Loucy (cell line): ENCODE measurements at regions not wholly inside any gene's neighbourhood (a gene's known extent, or its start where the extent isn't known, plus 50 kb on each side); places are given as distances from the start of the nearest gene placed in this dataset.
"Not testable (repeated sequence)": the region's sequence is repeated elsewhere in the genome, so short reads cannot be mapped to it uniquely, and the experiment has no call there.

Experiments
- H2AFZ ChIP-seq: fragments of 200-600 bp; sonication (generic); 2 replicates; pipeline ENCODE4 v1.6.0; 2016; ENCODE audit warnings: antibody characterized with exemption, mild to moderate bottlenecking, low read length, moderate library complexity
- H3F3A ChIP-seq: fragments of 200-600 bp; 2 replicates; pipeline ENCODE4 v1.6.0; 2016; ENCODE audit warnings: antibody characterized with exemption, low read depth, mild to moderate bottlenecking
- H3K27me3 ChIP-seq: fragments of 200-600 bp; sonication (generic); 2 replicates; pipeline ENCODE4 v1.6.1; 2014; ENCODE audit warnings: low read length, mild to moderate bottlenecking; ENCODE audit not compliant: insufficient read depth, poor library complexity, severe bottlenecking
- H3K36me3 ChIP-seq: fragments of 200-600 bp; sonication (generic); 2 replicates; pipeline ENCODE4 v1.6.1; 2016; ENCODE audit warnings: low read length; ENCODE audit not compliant: insufficient read depth
- H3K4me1 ChIP-seq: fragments of 200-600 bp; sonication (generic); 2 replicates; pipeline ENCODE4 v1.5.1; 2014; ENCODE audit warnings: low read length, mild to moderate bottlenecking; ENCODE audit not compliant: insufficient read depth, poor library complexity, severe bottlenecking
- H3K4me2 ChIP-seq: fragments of 200-600 bp; sonication (generic); 2 replicates; pipeline ENCODE4 v1.6.0; 2014; ENCODE audit warnings: antibody characterized with exemption, low read length, low read depth, mild to moderate bottlenecking; ENCODE audit not compliant: poor library complexity, severe bottlenecking
- H3K4me3 ChIP-seq: fragments of 200-600 bp; sonication (generic); 2 replicates; pipeline ENCODE4 v1.5.1; 2014; ENCODE audit warnings: low read length, mild to moderate bottlenecking, mixed read lengths; ENCODE audit not compliant: poor library complexity, severe bottlenecking
- H3K79me2 ChIP-seq: fragments of 200-600 bp; sonication (generic); 2 replicates; pipeline ENCODE4 v1.6.1; 2014; ENCODE audit warnings: low read length; ENCODE audit not compliant: insufficient read depth
- H3K9ac ChIP-seq: fragments of 200-600 bp; sonication (generic); 2 replicates; pipeline ENCODE4 v1.6.0; 2014; ENCODE audit warnings: mild to moderate bottlenecking, low read depth, low read length, moderate library complexity; ENCODE audit not compliant: poor library complexity, severe bottlenecking
- H3K9me2 ChIP-seq: fragments of 200-600 bp; sonication (generic); replicated peaks from 2 replicates; pipeline ENCODE4 v1.6.1; 2016; ENCODE audit warnings: low read depth, low read length, mixed read lengths
- H3K9me3 ChIP-seq: fragments of 200-600 bp; sonication (generic); 2 replicates; pipeline ENCODE4 v1.6.1; 2014; ENCODE audit warnings: mild to moderate bottlenecking, antibody characterized with exemption, low read length, low read depth; ENCODE audit not compliant: insufficient read depth
- H4K20me1 ChIP-seq: fragments of 200-600 bp; sonication (generic); 2 replicates; pipeline ENCODE4 v1.6.0; 2014; ENCODE audit warnings: antibody characterized with exemption, low read length, mild to moderate bottlenecking; ENCODE audit not compliant: insufficient read depth, poor library complexity, severe bottlenecking
- EZH2phosphoT487 ChIP-seq: fragments of 200-600 bp; IDR thresholded peaks from 2 replicates; pipeline ENCODE4 v1.6.1; 2018; ENCODE audit warnings: antibody characterized with exemption, mild to moderate bottlenecking, moderate library complexity, borderline replicate concordance
- TF ChIP-seq, protein P1 (sequence below): fragments of 200-600 bp; sonication (generic); conservative IDR thresholded peaks from 2 replicates; pipeline ENCODE4 v1.5.1; 2014; ENCODE audit warnings: mild to moderate bottlenecking, antibody characterized with exemption, low read length

DNA sequence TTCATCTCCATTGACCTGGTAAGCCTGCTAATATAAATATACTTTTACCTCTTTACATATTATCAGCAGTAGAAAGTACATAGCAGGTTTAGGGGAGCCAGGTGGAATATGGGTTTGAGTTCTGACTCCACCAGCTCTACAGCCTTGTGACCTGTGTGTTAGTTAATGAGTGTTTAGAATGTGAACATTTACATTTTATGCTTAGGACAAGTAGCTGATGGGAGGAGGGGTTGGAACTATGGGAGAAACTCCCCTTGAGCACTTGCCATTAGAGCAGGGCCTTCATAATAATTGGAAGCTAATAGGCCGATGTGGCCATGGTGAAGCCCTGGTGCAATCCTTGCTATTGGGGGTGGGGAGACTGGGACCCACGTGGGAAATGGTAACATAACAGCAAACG, 148.3 kb upstream of the NTRK2 start:
- no peak overlapping the region for H3K4me3 ChIP-seq
- H3K27me3 ChIP-seq: no peaks in the 10 kb centered on the region
- no peaks in the 10 kb centered on the region for H3K36me3 ChIP-seq
- TF ChIP-seq, protein P1, sequence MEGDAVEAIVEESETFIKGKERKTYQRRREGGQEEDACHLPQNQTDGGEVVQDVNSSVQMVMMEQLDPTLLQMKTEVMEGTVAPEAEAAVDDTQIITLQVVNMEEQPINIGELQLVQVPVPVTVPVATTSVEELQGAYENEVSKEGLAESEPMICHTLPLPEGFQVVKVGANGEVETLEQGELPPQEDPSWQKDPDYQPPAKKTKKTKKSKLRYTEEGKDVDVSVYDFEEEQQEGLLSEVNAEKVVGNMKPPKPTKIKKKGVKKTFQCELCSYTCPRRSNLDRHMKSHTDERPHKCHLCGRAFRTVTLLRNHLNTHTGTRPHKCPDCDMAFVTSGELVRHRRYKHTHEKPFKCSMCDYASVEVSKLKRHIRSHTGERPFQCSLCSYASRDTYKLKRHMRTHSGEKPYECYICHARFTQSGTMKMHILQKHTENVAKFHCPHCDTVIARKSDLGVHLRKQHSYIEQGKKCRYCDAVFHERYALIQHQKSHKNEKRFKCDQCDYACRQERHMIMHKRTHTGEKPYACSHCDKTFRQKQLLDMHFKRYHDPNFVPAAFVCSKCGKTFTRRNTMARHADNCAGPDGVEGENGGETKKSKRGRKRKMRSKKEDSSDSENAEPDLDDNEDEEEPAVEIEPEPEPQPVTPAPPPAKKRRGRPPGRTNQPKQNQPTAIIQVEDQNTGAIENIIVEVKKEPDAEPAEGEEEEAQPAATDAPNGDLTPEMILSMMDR: no peak
- no peak for TF ChIP-seq EZH2phosphoT487
- no peaks in the 10 kb centered on the region for H3K9me2 ChIP-seq
- no peaks in the 10 kb centered on the region for H3F3A ChIP-seq
- H3K9me3 ChIP-seq: no peaks in the 10 kb centered on the region
- no peak overlapping the region for H3K9ac ChIP-seq
- no peak overlapping the region for H2AFZ ChIP-seq
- H4K20me1 ChIP-seq: no peaks in the 10 kb centered on the region
- no peaks in the 10 kb centered on the region for H3K4me1 ChIP-seq
- H3K4me2 ChIP-seq: no peak overlapping the region
- no peaks in the 10 kb centered on the region for H3K79me2 ChIP-seq

- H3K9me2 ChIP-seq, H3K9ac ChIP-seq, H3K9me3 ChIP-seq, H3K4me2 ChIP-seq, H3F3A ChIP-seq, H3K79me2 ChIP-seq, H3K4me3 ChIP-seq, H3K4me1 ChIP-seq, H3K27me3 ChIP-seq, H2AFZ ChIP-seq, H3K36me3 ChIP-seq, H4K20me1 ChIP-seq: not testable (repeated sequence)
These were observed 143.3 kb upstream of the NTRK2 start for GRCh38 chr9:84526211-84526610.

- not testable (repeated sequence) for H3K9ac ChIP-seq, H4K20me1 ChIP-seq, H3K27me3 ChIP-seq, H3K36me3 ChIP-seq, H3K4me2 ChIP-seq, H3K4me1 ChIP-seq, H3K79me2 ChIP-seq, H2AFZ ChIP-seq, H3K4me3 ChIP-seq, H3K9me2 ChIP-seq, H3K9me3 ChIP-seq, H3F3A ChIP-seq
These were observed 142.3 kb upstream of the NTRK2 start for GRCh38 chr9:84527060-84527720.

GRCh38 chr9:84535973-84536372, 133.6 kb upstream of the NTRK2 start:
- not testable (repeated sequence) for H3K9ac ChIP-seq, H3F3A ChIP-seq, H3K27me3 ChIP-seq, H3K4me2 ChIP-seq, H3K9me3 ChIP-seq, H3K36me3 ChIP-seq, H3K9me2 ChIP-seq, H3K79me2 ChIP-seq, H3K4me1 ChIP-seq, H3K4me3 ChIP-seq, H2AFZ ChIP-seq, H4K20me1 ChIP-seq
